ENCODE measurements at regions not wholly inside any gene's neighbourhood (a gene's known extent, or its start where the extent isn't known, plus 50 kb on each side); places are given as distances from the start of the nearest gene placed in this dataset.
"Not testable (repeated sequence)": the region's sequence is repeated elsewhere in the genome, so short reads cannot be mapped to it uniquely, and the experiment has no call there.

- in situ Hi-C loops (cut with HindIII; ENCODE audit: low pct_unique_long_range_greater_than_20kb, low sequenced_read_pairs) = no loop called here
- DNase-seq (ENCODE audit: low read depth, low spot score) = no peak
These were observed 160.8 kb upstream of the ALG10B start for GRCh38 chr12:38155526-38156496.

DNA sequence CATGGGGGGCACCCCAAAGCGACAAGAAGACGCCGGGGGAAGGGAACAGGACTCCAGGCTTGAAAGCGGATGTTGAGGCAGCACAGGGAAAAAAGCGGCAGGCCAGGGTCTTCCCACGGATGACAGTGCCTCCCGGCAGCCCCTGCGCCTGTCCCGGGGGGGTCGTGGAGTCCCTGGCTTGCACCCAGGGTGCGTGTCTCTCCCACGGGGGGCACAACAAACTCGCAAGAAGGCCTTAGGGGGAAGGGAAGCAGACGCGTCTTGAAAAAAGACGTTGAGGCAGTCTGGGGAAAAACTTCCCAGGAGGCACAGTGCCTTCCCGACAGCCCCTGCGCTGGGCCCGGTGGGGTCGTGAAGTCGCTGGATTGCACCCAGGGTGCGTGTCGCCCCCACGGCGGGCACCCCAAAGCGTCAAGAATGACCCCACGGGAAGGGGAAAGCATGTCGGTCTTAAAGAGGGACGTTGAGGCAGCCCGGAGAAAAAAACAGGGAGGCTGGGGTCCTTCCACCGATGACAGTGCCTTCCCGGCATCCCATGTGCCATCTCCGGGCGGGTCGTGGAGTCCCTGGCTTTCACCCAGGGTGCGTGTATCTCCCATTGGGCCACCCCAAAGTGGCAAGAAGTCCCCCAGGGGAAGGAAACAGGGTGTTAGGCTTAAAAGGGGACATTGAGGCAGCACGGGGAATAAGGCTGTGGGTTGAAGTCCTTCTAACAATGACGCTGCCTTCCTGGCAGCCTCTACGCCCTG lies 159.9 kb upstream of the ALG10B start:
- no peak for DNase-seq (ENCODE audit: low read depth, low spot score)
- in situ Hi-C loops (cut with HindIII; ENCODE audit: low pct_unique_long_range_greater_than_20kb, low sequenced_read_pairs) = no loop called here

- no peak for DNase-seq (ENCODE audit: low read depth, low spot score)
- in situ Hi-C loops (cut with HindIII; ENCODE audit: low pct_unique_long_range_greater_than_20kb, low sequenced_read_pairs) = no loop called here
These were observed 159.2 kb upstream of the ALG10B start for GRCh38 chr12:38157274-38157932.

DNA sequence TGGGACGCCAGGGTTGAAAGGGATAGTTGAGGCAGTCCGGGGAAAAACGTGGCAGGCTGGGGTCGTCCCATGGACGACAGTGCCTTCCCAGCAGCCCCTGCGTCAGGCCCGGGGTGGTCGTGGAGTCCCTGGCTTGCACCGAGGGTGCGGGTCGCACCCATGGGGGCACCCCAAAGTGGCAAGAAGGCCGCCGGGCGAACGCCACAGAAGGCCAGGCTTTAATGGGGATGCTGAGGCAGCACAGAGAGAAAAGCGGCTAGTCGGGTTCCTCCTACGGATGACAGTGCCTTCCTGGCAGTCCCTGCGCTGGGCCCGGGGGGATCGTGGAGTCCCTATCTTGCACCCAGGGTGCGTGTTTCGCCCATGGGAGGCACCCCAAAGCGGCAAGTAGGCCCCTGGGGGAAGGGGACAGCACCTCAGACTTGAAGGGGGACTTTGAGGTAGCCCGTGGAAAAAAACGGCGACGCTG lies 158.6 kb upstream of the ALG10B start:
- DNase-seq (ENCODE audit: low read depth, low spot score) = no peak
- in situ Hi-C loops (cut with HindIII; ENCODE audit: low pct_unique_long_range_greater_than_20kb, low sequenced_read_pairs) = no loop called here

DNA sequence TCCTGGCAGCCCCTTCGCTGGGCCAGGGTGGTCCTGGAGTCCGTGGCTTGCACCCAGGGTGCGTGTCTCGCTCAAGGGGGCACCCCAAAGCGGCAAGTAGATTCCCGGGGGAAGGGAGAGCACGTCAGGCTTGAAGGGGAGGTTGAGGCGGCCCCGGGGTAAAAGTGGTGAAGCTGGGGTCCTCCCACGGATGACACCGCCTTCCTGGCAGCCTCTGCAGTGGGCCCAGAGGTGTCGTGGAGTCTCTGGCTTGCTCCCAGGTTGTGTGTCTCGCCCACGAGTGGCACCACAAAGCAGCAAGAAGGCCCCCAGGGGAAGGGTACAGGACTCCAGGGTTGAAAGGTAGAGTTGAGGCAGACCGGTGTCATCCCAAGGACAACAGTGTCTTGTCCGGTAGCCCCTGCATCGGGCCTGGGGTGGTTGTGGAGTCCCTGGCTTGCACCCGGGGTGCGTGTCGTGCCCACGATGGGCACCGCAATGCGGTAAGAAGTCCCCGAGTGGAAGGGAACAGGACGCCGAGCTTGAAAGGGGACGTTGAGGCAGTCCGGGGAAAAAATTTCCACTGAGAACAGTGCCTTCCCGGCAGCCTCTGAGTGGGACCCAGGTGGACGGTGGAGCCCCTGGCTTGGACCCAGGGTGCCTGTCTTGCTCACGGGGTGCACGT lies 158.0 kb upstream of the ALG10B start:
- in situ Hi-C loops (cut with HindIII; ENCODE audit: low pct_unique_long_range_greater_than_20kb, low sequenced_read_pairs) = no loop called here

GRCh38 chr12:38159092-38159551 lies 157.5 kb upstream of the ALG10B start:
- no peak for DNase-seq (ENCODE audit: low read depth, low spot score)
- in situ Hi-C loops (cut with HindIII; ENCODE audit: low pct_unique_long_range_greater_than_20kb, low sequenced_read_pairs) = no loop called here

More for the DNA sequence above, 158.0 kb upstream of the ALG10B start:
- DNase-seq (ENCODE audit: low read depth, low spot score) = no peak

DNA sequence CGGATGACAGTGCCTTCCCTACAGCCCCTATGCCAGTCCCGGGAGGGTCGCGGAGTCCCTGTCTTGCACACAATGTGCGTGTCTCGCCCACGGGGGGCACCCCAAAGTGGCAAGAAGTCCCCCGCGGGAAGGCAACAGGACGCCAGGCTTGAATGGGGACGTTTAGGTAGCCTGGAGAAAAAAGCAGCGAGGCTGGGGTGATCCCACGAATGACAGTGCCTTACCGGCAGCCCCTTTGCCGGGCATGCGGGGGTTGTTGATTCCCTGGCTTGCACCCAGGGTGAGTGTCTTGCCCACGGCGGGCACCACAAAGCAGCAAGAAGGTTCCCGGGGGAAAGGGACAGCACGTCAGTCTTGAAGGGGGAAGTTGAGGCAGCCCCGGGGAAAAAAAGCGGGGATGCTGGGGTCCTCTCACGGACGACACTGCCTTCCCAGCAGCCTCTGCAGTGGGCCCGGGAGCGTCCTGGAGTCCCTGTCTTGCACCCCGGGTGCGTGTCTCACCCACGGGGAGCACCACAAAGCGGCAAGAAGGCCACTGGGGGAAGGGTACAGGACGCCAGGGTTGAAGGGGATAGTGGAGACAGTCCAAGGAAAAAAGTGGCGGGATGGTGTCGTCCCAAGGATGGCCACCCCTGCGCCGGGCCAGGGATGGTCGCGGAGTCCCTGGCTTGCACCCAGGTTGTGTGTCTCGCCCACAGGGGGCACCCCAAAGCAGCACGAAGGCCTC lies 156.8 kb upstream of the ALG10B start:
- in situ Hi-C loops (cut with HindIII; ENCODE audit: low pct_unique_long_range_greater_than_20kb, low sequenced_read_pairs) = no loop called here
- DNase-seq (ENCODE audit: low read depth, low spot score) = no peak

GRCh38 chr12:38160318-38161122 lies 156.1 kb upstream of the ALG10B start:
- in situ Hi-C loops (cut with HindIII; ENCODE audit: low pct_unique_long_range_greater_than_20kb, low sequenced_read_pairs) = no loop called here
- no peak for DNase-seq (ENCODE audit: low read depth, low spot score)

DNA sequence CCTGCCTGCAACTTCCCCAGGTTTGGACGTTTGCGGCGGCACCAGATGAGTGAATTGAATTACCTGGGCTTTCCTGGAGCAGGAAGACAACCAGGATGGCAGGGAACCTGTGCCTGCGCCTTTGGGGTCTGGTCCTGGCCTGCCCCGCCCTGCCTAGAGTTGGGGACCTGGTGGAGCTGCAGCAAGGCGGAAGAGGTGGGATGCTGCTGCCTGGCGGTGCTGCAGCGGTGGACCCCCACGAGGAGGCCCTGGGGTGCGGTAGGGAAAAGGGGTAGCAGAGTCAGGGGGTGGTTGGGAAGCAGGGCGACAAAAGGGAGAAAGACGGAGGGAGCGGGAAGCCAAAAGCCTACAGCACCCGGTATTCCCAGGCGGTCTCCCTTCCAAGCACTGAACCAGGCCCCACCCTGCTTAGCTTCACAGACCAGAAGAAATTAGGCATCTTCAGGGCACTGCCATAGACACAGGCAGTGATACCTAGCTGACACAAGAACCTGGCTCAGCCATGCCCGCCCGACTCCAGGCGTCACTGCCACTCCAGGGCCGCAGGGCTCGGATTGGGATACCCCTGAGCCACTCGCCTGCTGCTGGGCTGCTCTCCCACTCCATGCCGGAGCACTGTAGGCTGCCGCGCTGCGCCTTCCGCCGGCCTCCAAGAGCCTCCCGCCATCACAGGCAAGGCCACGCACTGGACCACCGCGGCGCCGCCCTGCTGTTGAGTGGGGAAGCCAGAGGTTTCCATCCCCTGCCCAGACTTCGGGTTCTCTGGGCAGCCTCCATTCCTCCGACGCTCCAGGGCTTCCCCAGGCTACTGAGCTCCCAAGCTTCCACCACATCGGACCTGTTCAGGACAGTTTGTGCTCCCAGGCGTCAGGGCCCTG lies 155.2 kb upstream of the ALG10B start:
- no peak for DNase-seq (ENCODE audit: low read depth, low spot score)
- in situ Hi-C loops (cut with HindIII; ENCODE audit: low pct_unique_long_range_greater_than_20kb, low sequenced_read_pairs) = no loop called here

- in situ Hi-C loops (cut with HindIII; ENCODE audit: low pct_unique_long_range_greater_than_20kb, low sequenced_read_pairs) = no loop called here
- DNase-seq (ENCODE audit: low read depth, low spot score) = no peak
These were observed 154.6 kb upstream of the ALG10B start for GRCh38 chr12:38162013-38162412.

DNA sequence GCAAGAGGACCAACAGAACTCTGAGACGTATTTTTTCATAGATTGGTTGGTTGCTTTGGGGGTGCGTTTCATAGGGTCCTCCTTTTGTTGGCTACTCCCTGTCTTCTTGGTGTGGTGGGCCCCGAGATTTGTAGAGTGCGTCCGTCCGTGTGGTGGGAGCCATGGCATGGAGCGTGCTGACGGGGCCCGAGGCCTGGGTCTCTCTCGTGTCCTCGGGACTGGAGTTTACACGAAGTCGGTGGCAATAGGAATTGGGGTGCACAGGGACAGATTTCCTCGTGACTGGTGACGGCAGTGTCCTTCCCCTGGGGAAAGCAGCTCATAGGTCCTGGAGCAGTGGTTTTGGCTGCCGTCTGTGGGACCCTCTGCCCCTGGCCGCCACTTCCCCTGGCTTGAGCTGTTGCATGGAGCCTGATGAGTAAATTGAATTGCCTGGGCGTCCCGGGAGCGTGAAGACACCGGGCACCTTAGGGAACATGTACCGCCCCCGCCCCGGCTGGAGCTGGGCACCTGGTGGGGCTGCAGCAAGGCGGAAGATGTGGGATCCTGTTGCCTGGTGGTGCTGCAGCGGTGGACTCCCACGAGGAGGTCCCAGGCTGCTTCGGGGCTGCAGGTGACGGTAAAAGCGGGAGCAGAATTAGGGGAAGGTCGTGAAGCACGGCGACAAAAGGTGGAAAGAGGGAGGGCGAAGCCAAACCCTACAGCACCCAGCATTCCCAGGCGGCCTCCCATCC lies 153.7 kb upstream of the ALG10B start:
- no peak for DNase-seq (ENCODE audit: low read depth, low spot score)
- in situ Hi-C loops (cut with HindIII; ENCODE audit: low pct_unique_long_range_greater_than_20kb, low sequenced_read_pairs) = no loop called here

GRCh38 chr12:38163442-38163801 lies 153.2 kb upstream of the ALG10B start:
- in situ Hi-C loops (cut with HindIII; ENCODE audit: low pct_unique_long_range_greater_than_20kb, low sequenced_read_pairs) = no loop called here
- no peak for DNase-seq (ENCODE audit: low read depth, low spot score)

DNA sequence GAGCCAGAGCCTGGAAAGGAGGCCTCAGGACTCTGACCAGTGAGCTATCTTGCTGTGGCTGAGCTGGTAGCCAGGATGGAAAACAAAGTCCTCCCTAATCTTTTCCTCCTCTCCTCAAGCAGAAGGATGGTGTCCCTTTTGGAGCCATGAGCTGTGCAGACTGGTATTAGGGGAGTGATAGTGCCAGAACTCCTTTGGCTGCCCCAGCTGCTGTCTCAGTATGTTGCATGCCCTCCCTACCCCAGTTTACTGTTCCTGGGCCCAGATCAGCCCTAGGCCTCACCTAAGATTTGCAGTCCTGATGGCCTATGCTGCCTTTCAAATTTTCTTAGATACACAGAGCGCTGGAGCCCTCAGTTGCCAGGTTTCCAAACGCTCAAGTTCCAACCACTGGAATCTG lies 150.3 kb upstream of the ALG10B start:
- in situ Hi-C loops (cut with HindIII; ENCODE audit: low pct_unique_long_range_greater_than_20kb, low sequenced_read_pairs) = no loop called here
- no peak for DNase-seq (ENCODE audit: low read depth, low spot score)

GRCh38 chr12:38175538-38175937 lies 141.0 kb upstream of the ALG10B start:
- DNase-seq (ENCODE audit: low read depth, low spot score) = no peak
- in situ Hi-C loops (cut with HindIII; ENCODE audit: low pct_unique_long_range_greater_than_20kb, low sequenced_read_pairs) = no loop called here

- DNase-seq (ENCODE audit: low read depth, low spot score); in situ Hi-C loops (cut with HindIII; ENCODE audit: low pct_unique_long_range_greater_than_20kb, low sequenced_read_pairs): not testable (repeated sequence)
These were observed 133.0 kb upstream of the ALG10B start for GRCh38 chr12:38183617-38184016.

Measured in SK-MEL-5 (cell line).